Keratinocyte (primary cell): ENCODE measurements at regions not wholly inside any gene's neighbourhood (a gene's known extent, or its start where the extent isn't known, plus 50 kb on each side); places are given as distances from the start of the nearest gene placed in this dataset.

Experiments used
- DNase-seq: peaks from one replicate; pipeline ENCODE4 v3.0.0-alpha.2; 2011; ENCODE audit warnings: low read depth, missing footprints, low spot score
- FAIRE-seq: peaks from 2 replicates; lab custom pipeline; 2011; peaks lifted over from hg19 to GRCh38; lab: Jason Lieb, UNC
- H2AFZ ChIP-seq: 2 replicates; pipeline ENCODE4 v1.6.0; 2012; ENCODE audit warnings: low read length, control low read depth, inconsistent platforms; ENCODE audit not compliant: control insufficient read depth
- H3K27ac ChIP-seq: 2 replicates; pipeline ENCODE4 v1.5.1; 2011; ENCODE audit warnings: low read length; ENCODE audit not compliant: control insufficient read depth, insufficient read depth
- H3K27me3 ChIP-seq: 3 replicates; pipeline ENCODE4 v1.6.0; 2011; ENCODE audit warnings: low read length; ENCODE audit not compliant: control insufficient read depth, insufficient read depth; ENCODE audit errors: extremely low read depth
- H3K36me3 ChIP-seq, 2 experiments: 2 replicates in 1 of 2; 3 replicates in 1 of 2; pipeline ENCODE4 v1.5.1; 2011; ENCODE audit warnings: low read length in 2 of 2, mild to moderate bottlenecking in 1 of 2; ENCODE audit not compliant: control insufficient read depth in 2 of 2, insufficient read depth in 2 of 2; ENCODE audit errors: extremely low read depth in 1 of 2
- H3K4me1 ChIP-seq: 3 replicates; pipeline ENCODE4 v1.5.1; 2011; ENCODE audit warnings: low read length; ENCODE audit not compliant: control insufficient read depth, insufficient read depth; ENCODE audit errors: extremely low read depth
- H3K4me2 ChIP-seq: 3 replicates; pipeline ENCODE4 v1.6.0; 2011; ENCODE audit warnings: low read depth, low read length; ENCODE audit not compliant: control insufficient read depth, insufficient read depth; ENCODE audit errors: extremely low read depth
- H3K4me3 ChIP-seq, 3 experiments: fragments of 200-600 bp in 1 of 3; sonication (generic) in 1 of 3; 2 replicates in 2 of 3; 3 replicates in 1 of 3; pipeline ENCODE4 v1.5.1; 2011 to 2016; ENCODE audit warnings: low read length in 3 of 3, mild to moderate bottlenecking in 3 of 3, control low read depth in 2 of 3, inconsistent platforms in 1 of 3, low read depth in 1 of 3, mixed read lengths in 1 of 3, mixed run types in 1 of 3, moderate library complexity in 1 of 3; ENCODE audit not compliant: control insufficient read depth in 2 of 3, insufficient read depth in 2 of 3; ENCODE audit errors: extremely low read depth in 1 of 3
- H3K79me2 ChIP-seq: 2 replicates; pipeline ENCODE4 v1.6.0; 2012; ENCODE audit warnings: low read length; ENCODE audit not compliant: control insufficient read depth, insufficient read depth
- H3K9ac ChIP-seq: 3 replicates; pipeline ENCODE4 v1.6.0; 2011; ENCODE audit warnings: low read length; ENCODE audit not compliant: control insufficient read depth, insufficient read depth; ENCODE audit errors: extremely low read depth
- H3K9me1 ChIP-seq: 3 replicates; pipeline ENCODE4 v1.6.0; 2011; ENCODE audit warnings: low read length; ENCODE audit not compliant: control insufficient read depth, insufficient read depth; ENCODE audit errors: extremely low read depth
- H3K9me3 ChIP-seq: 2 replicates; pipeline ENCODE4 v1.5.1; 2012; ENCODE audit warnings: low read depth, low read length; ENCODE audit not compliant: control insufficient read depth
- H4K20me1 ChIP-seq: 3 replicates; pipeline ENCODE4 v1.6.0; 2011; ENCODE audit warnings: low read length; ENCODE audit not compliant: control insufficient read depth, insufficient read depth; ENCODE audit errors: extremely low read depth
- CTCF ChIP-seq, 3 experiments: IDR thresholded peaks in 1 of 3; conservative IDR thresholded peaks in 1 of 3; optimal IDR thresholded peaks in 1 of 3; 2 replicates in 2 of 3; 3 replicates in 1 of 3; pipeline versions ENCODE3 to v1.5.1; 2011; ENCODE audit warnings: low read length in 3 of 3, mild to moderate bottlenecking in 3 of 3, moderate library complexity in 2 of 3, control low read depth in 1 of 3, inconsistent platforms in 1 of 3; ENCODE audit not compliant: insufficient read depth in 2 of 3; ENCODE audit errors: extremely low read depth in 1 of 3
- EZH2 ChIP-seq: IDR thresholded peaks from one replicate; pipeline ENCODE4 v1.6.1; 2012; ENCODE audit warnings: inconsistent platforms, mild to moderate bottlenecking, low read length, moderate library complexity
- dilution Hi-C: fragments of 300-500 bp; cut with MboI; formaldehyde crosslinking; loops from one replicate; pipeline ENCODE4 v1.7.0; 2020; ENCODE audit warnings: low sequenced_read_pairs; ENCODE audit not compliant: extremely low pct_ligation_motif_present

GRCh38 chr6:99119109-99120031 lies 171.6 kb upstream of the FBXL4 start:
- Histone ChIP-seq H3K4me1 (peaks cover 5% of the 10 kb centered on the region), H3K9me1 (no peaks in the 10 kb centered on the region), H3K79me2 (no peaks in the 10 kb centered on the region), H3K27me3 (peaks cover 3% of the 10 kb centered on the region), H3K36me3 (no peaks in the 10 kb centered on the region), H3K4me2 (no peak overlapping the region), H3K27ac (no peak overlapping the region), H4K20me1 (no peaks in the 10 kb centered on the region), H3K9ac (no peak overlapping the region), H3K4me3 (no peak overlapping the region), H3K9me3 (no peaks in the 10 kb centered on the region), H2AFZ (no peak overlapping the region)
- dilution Hi-C loops, result no loop called here
- TF ChIP-seq CTCF (optimal IDR thresholded peaks at IDR 0.05 in 1 of 3, IDR thresholded peaks at IDR 0.05 in 1 of 3, conservative IDR thresholded peaks at IDR 0.05 in 1 of 3; ENCODE audit: extremely low read depth in 1 of 3, insufficient read depth in 2 of 3, low read length in 3 of 3) (peak; percentile 4 to 69 (median 53)), EZH2 (no peak)
- FAIRE-seq (peak; percentile 44), DNase-seq (no peak)

- Histone ChIP-seq H3K9ac (no peak overlapping the region), H3K4me3 (no peak overlapping the region), H4K20me1 (no peaks in the 10 kb centered on the region), H3K27ac (no peak overlapping the region), H3K9me1 (no peaks in the 10 kb centered on the region), H3K79me2 (no peaks in the 10 kb centered on the region), H3K9me3 (no peaks in the 10 kb centered on the region), H3K36me3 (no peaks in the 10 kb centered on the region), H2AFZ (no peak overlapping the region), H3K4me2 (no peak overlapping the region), H3K27me3 (peaks cover 3% of the 10 kb centered on the region), H3K4me1 (no peaks in the 10 kb centered on the region)
- FAIRE-seq (no peak), DNase-seq (no peak)
- TF ChIP-seq CTCF (optimal IDR thresholded peaks at IDR 0.05 in 1 of 3, IDR thresholded peaks at IDR 0.05 in 1 of 3, conservative IDR thresholded peaks at IDR 0.05 in 1 of 3; ENCODE audit: extremely low read depth in 1 of 3, insufficient read depth in 2 of 3, low read length in 3 of 3) (no peak), EZH2 (no peak)
- dilution Hi-C loops, result no loop called here
Observed at GRCh38 chr6:99114769-99115406, 167.1 kb upstream of the FBXL4 start.
